ENCODE measurements at regions not wholly inside any gene's neighbourhood (a gene's known extent, or its start where the extent isn't known, plus 50 kb on each side); places are given as distances from the start of the nearest gene placed in this dataset.

- TF ChIP-seq POLR2AphosphoS5 (IDR thresholded peaks at IDR 0.05; ENCODE audit: low read depth, low read length) (no peak), POLR2A (IDR thresholded peaks at IDR 0.05; ENCODE audit: low read depth, low read length) (no peak), TAF1 (IDR thresholded peaks at IDR 0.05; ENCODE audit: borderline replicate concordance, low read depth, low read length) (no peak)
Measured at GRCh38 chr6:168896321-168896720, 357.3 kb downstream of the THBS2 start.

All from GM12892 (cell line).